Coronary artery (tissue), 2 donors: ENCODE measurements at regions not wholly inside any gene's neighbourhood (a gene's known extent, or its start where the extent isn't known, plus 50 kb on each side); places are given as distances from the start of the nearest gene placed in this dataset.

ENCODE experiments used
- DNase-seq: peaks from one replicate; pipeline ENCODE4 v3.0.0-alpha.2; 2017; ENCODE audit warnings: low spot score
- H3K27ac ChIP-seq, 2 donors: fragments of 200-600 bp; sonication (generic); one replicate each; pipeline ENCODE4 v1.5.1; 2016 to 2019
- H3K4me3 ChIP-seq: fragments of 200-600 bp; sonication (generic); 2 replicates; pipeline ENCODE4 v1.5.1; 2016; ENCODE audit warnings: mild to moderate bottlenecking, moderate library complexity
- TF ChIP-seq, protein P1 (sequence below): fragments of 200-600 bp; sonication (generic); IDR thresholded peaks from one replicate; pipeline ENCODE4 v1.5.1; 2019; ENCODE audit warnings: antibody characterized with exemption

GRCh38 chr1:229001467-229002011, 266.3 kb downstream of the RHOU start:
- Histone ChIP-seq H3K4me3 (no peak overlapping the region), H3K27ac (no peak overlapping the region)
- no peak for DNase-seq
- TF ChIP-seq, protein P1, sequence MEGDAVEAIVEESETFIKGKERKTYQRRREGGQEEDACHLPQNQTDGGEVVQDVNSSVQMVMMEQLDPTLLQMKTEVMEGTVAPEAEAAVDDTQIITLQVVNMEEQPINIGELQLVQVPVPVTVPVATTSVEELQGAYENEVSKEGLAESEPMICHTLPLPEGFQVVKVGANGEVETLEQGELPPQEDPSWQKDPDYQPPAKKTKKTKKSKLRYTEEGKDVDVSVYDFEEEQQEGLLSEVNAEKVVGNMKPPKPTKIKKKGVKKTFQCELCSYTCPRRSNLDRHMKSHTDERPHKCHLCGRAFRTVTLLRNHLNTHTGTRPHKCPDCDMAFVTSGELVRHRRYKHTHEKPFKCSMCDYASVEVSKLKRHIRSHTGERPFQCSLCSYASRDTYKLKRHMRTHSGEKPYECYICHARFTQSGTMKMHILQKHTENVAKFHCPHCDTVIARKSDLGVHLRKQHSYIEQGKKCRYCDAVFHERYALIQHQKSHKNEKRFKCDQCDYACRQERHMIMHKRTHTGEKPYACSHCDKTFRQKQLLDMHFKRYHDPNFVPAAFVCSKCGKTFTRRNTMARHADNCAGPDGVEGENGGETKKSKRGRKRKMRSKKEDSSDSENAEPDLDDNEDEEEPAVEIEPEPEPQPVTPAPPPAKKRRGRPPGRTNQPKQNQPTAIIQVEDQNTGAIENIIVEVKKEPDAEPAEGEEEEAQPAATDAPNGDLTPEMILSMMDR: no peak

- DNase-seq: no peak
- H3K27ac ChIP-seq: no peak overlapping the region
- TF ChIP-seq, protein P1: no peak
- no peak overlapping the region for H3K4me3 ChIP-seq
Measured at GRCh38 chr1:229002037-229002436, 266.8 kb downstream of the RHOU start.

DNA sequence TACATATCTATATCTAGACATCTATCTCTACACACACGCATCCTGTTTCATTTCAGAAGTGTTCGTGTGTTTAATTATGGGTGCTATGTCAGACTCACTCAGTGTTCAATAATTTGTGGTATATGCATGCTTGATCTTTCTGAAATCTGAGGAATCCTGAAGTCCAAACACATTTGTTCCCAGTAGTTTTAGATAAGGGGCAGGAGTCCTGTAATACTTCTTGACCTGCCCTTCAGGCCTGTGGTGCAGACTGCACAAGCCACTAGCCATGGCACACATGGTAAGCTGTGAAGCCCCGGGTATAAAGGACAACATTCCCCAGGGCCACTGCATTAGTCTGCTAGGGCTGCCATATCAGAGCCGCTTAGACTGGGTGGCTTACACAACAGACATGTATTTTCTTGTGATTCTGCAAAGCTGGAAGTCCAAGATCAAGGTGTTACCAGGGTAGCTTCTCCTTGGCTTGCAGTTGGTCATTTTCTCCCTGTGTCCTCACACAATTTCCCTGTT, 267.2 kb downstream of the RHOU start:
- Histone ChIP-seq H3K27ac (no peak overlapping the region), H3K4me3 (no peak overlapping the region)
- TF ChIP-seq, protein P1: no peak
- DNase-seq: no peak

GRCh38 chr1:229003233-229004031, 267.5 kb upstream of the RAB4A start:
- Histone ChIP-seq H3K27ac (peak overlapping the region; percentile 24 to 40), H3K4me3 (no peak overlapping the region)
- DNase-seq: no peak
- TF ChIP-seq, protein P1: no peak

GRCh38 chr1:229004066-229004833, 266.7 kb upstream of the RAB4A start:
- no peak for DNase-seq
- Histone ChIP-seq H3K4me3 (no peak overlapping the region), H3K27ac (peak overlapping the region; percentile 24 to 40)
- TF ChIP-seq, protein P1: no peak

DNA sequence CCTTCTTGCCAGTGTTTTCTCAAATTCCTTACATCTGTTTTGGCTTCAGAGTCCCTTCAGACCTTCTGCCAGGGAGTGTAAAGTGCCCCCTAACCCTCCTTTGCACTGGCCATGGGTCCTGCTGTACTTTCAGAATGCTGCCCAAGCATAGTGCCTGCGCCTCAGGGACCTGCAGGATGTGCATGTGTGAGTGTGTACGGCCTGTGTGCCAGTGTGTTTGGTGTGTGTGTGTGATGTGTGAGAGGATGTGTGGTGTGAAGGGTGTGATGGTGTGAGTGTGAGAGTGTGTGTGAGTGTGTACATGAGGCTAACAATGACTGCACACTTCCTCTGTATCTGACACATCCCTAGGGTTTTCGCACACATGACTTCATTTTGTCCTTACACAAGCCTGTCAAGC, 265.8 kb upstream of the RAB4A start:
- H3K27ac ChIP-seq: no peak overlapping the region
- TF ChIP-seq, protein P1: no peak
- DNase-seq: no peak
- no peak overlapping the region for H3K4me3 ChIP-seq
